WTC11 (cell line): ENCODE measurements at regions not wholly inside any gene's neighbourhood (a gene's known extent, or its start where the extent isn't known, plus 50 kb on each side); places are given as distances from the start of the nearest gene placed in this dataset.

Experiments
- ATAC-seq: fragments of 200-7000 bp; cut with Tn5 transposase; 2 replicates; pipeline ENCODE4 v1.10.0; 2021; ENCODE audit warnings: mild to moderate bottlenecking, moderate library complexity
- CTCF ChIA-PET: fragments of 300-600 bp; sonication (Branson Sonifier 250); formaldehyde crosslinking; loops from one replicate; lab custom pipeline; 2021; ENCODE audit warnings: antibody characterized with exemption; lab: Charles Lee
- POLR2A ChIA-PET: fragments of 350-600 bp; sonication (Branson Sonifier 250); formaldehyde crosslinking; loops from one replicate; lab custom pipeline; 2021; ENCODE audit warnings: antibody characterized with exemption; lab: Charles Lee
- DNase-seq: peaks from one replicate; pipeline ENCODE4 v3.0.0; 2021; ENCODE audit warnings: low spot score
- H3K27ac Mint-ChIP-seq: 2 replicates; pipeline ENCODE4 v1.8.0; 2021; ENCODE audit warnings: mixed read lengths
- H3K27me3 Mint-ChIP-seq: 2 replicates; pipeline ENCODE4 v1.8.0; 2021; ENCODE audit warnings: low read depth, mild to moderate bottlenecking, moderate library complexity, mixed read lengths
- H3K36me3 Mint-ChIP-seq: 2 replicates; pipeline ENCODE4 v1.8.0; 2021; ENCODE audit warnings: mixed read lengths
- H3K4me1 Mint-ChIP-seq: 2 replicates; pipeline ENCODE4 v1.8.0; 2022; ENCODE audit warnings: mixed read lengths
- H3K4me3 Mint-ChIP-seq: 2 replicates; pipeline ENCODE4 v1.8.0; 2021; ENCODE audit warnings: mild to moderate bottlenecking, moderate library complexity, mixed read lengths
- H3K9me3 Mint-ChIP-seq: 2 replicates; pipeline ENCODE4 v1.8.0; 2021; ENCODE audit warnings: mixed read lengths
- ATF1 ChIP-seq: sonication (generic); formaldehyde crosslinking; IDR thresholded peaks from 2 replicates; pipeline ENCODE4 v1.8.1; 2023; ENCODE audit warnings: mild to moderate bottlenecking, moderate library complexity, missing genetic modification reagents
- CREM ChIP-seq: sonication (generic); formaldehyde crosslinking; IDR thresholded peaks from 2 replicates; pipeline ENCODE4 v1.8.1; 2022; ENCODE audit warnings: mild to moderate bottlenecking, missing genetic modification reagents, moderate library complexity
- ETV6 ChIP-seq: sonication (generic); formaldehyde crosslinking; IDR thresholded peaks from 2 replicates; pipeline ENCODE4 v1.8.1; 2022; ENCODE audit warnings: mild to moderate bottlenecking, missing genetic modification reagents
- FOXJ3 ChIP-seq: sonication (generic); formaldehyde crosslinking; IDR thresholded peaks from 2 replicates; pipeline ENCODE4 v1.9.0; 2021; ENCODE audit warnings: missing genetic modification reagents, mild to moderate bottlenecking, borderline replicate concordance
- FOXK1 ChIP-seq: sonication (generic); formaldehyde crosslinking; IDR thresholded peaks from 2 replicates; pipeline ENCODE4 v1.8.0; 2022; ENCODE audit warnings: mild to moderate bottlenecking, moderate library complexity, missing genetic modification reagents
- IRF1 ChIP-seq: sonication (generic); formaldehyde crosslinking; IDR thresholded peaks from 2 replicates; pipeline ENCODE4 v1.8.0; 2023; ENCODE audit warnings: missing genetic modification reagents
- IRF2 ChIP-seq: sonication (generic); formaldehyde crosslinking; IDR thresholded peaks from 2 replicates; pipeline ENCODE4 v1.8.0; 2022; ENCODE audit warnings: low read depth, missing genetic modification reagents, borderline replicate concordance
- JAZF1 ChIP-seq: fragments of 250-450 bp; sonication (Bioruptor Pico); IDR thresholded peaks from 2 replicates; pipeline ENCODE4 v1.9.0; 2021; ENCODE audit warnings: moderate library complexity, mild to moderate bottlenecking, inconsistent platforms
- JUN ChIP-seq: sonication (generic); formaldehyde crosslinking; IDR thresholded peaks from 2 replicates; pipeline ENCODE4 v1.8.0; 2023; ENCODE audit warnings: mild to moderate bottlenecking, missing genetic modification reagents
- NFATC4 ChIP-seq: fragments of 250-450 bp; sonication (Bioruptor Pico); IDR thresholded peaks from 2 replicates; pipeline ENCODE4 v1.9.0; 2021; ENCODE audit warnings: mild to moderate bottlenecking
- NR2C2 ChIP-seq: sonication (generic); formaldehyde crosslinking; IDR thresholded peaks from 2 replicates; pipeline ENCODE4 v1.8.0; 2022; ENCODE audit warnings: mild to moderate bottlenecking, missing genetic modification reagents
- NR3C1 ChIP-seq: sonication (generic); formaldehyde crosslinking; conservative IDR thresholded peaks from 2 replicates; pipeline ENCODE4 v1.8.1; 2023; ENCODE audit warnings: low read depth, mild to moderate bottlenecking, missing genetic modification reagents
- OVOL2 ChIP-seq: fragments of 250-450 bp; sonication (Bioruptor Pico); IDR thresholded peaks from 2 replicates; pipeline ENCODE4 v1.9.0; 2021; ENCODE audit warnings: mild to moderate bottlenecking, borderline replicate concordance
- RELA ChIP-seq: sonication (generic); formaldehyde crosslinking; IDR thresholded peaks from 2 replicates; pipeline ENCODE4 v1.8.1; 2022; ENCODE audit warnings: missing genetic modification reagents, mild to moderate bottlenecking, borderline replicate concordance
- ZBTB21 ChIP-seq: sonication (generic); formaldehyde crosslinking; IDR thresholded peaks from 2 replicates; pipeline ENCODE4 v1.8.1; 2023; ENCODE audit warnings: mild to moderate bottlenecking, missing genetic modification reagents, borderline replicate concordance
- ZNF138 ChIP-seq: sonication (generic); formaldehyde crosslinking; conservative IDR thresholded peaks from 2 replicates; pipeline ENCODE4 v1.8.1; 2022; ENCODE audit warnings: mild to moderate bottlenecking, moderate library complexity, missing genetic modification reagents
- ZNF219 ChIP-seq: sonication (generic); formaldehyde crosslinking; IDR thresholded peaks from 2 replicates; pipeline ENCODE4 v1.8.0; 2023; ENCODE audit warnings: missing genetic modification reagents, mild to moderate bottlenecking, borderline replicate concordance
- ZNF263 ChIP-seq: sonication (generic); formaldehyde crosslinking; IDR thresholded peaks from 2 replicates; pipeline ENCODE4 v1.8.1; 2022; ENCODE audit warnings: low read depth, mild to moderate bottlenecking, moderate library complexity, missing genetic modification reagents
- ZNF416 ChIP-seq: fragments of 250-450 bp; sonication (Bioruptor Pico); IDR thresholded peaks from 2 replicates; pipeline ENCODE4 v1.9.0; 2021; ENCODE audit warnings: mild to moderate bottlenecking, inconsistent platforms
- TF ChIP-seq, protein P1 (sequence below): fragments of 250-450 bp; sonication (Bioruptor Pico); IDR thresholded peaks from 2 replicates; pipeline ENCODE4 v1.9.0; 2021; ENCODE audit warnings: mild to moderate bottlenecking
- TF ChIP-seq, protein P2 (sequence below): fragments of 250-450 bp; sonication (Bioruptor Pico); IDR thresholded peaks from 2 replicates; pipeline ENCODE4 v1.8.0; 2021; ENCODE audit warnings: mild to moderate bottlenecking
- TF ChIP-seq, protein P3 (sequence below): fragments of 250-450 bp; sonication (Bioruptor Pico); conservative IDR thresholded peaks from 2 replicates; pipeline ENCODE4 v1.9.0; 2021; ENCODE audit warnings: mild to moderate bottlenecking
- TF ChIP-seq, protein P4 (sequence below): sonication (generic); formaldehyde crosslinking; IDR thresholded peaks from 2 replicates; pipeline ENCODE4 v1.8.1; 2022; ENCODE audit warnings: low read depth, mild to moderate bottlenecking, moderate library complexity, missing genetic modification reagents, borderline replicate concordance
- TF ChIP-seq, protein P5 (sequence below): sonication (generic); formaldehyde crosslinking; IDR thresholded peaks from 2 replicates; pipeline ENCODE4 v1.8.0; 2022; ENCODE audit warnings: mild to moderate bottlenecking, missing genetic modification reagents
- TF ChIP-seq, protein P6 (sequence below): sonication (generic); formaldehyde crosslinking; IDR thresholded peaks from 2 replicates; pipeline ENCODE4 v1.8.0; 2022; ENCODE audit warnings: mild to moderate bottlenecking, missing genetic modification reagents
- TF ChIP-seq, protein P7 (sequence below): sonication (generic); formaldehyde crosslinking; conservative IDR thresholded peaks from 2 replicates; pipeline ENCODE4 v1.8.1; 2022; ENCODE audit warnings: mild to moderate bottlenecking, missing genetic modification reagents

- TF ChIP-seq ZNF416 (CRISPR knock-in tag) (no peak), FOXJ3 (CRISPR knock-in tag) (no peak), IRF1 (CRISPR knock-in tag) (no peak), JAZF1 (CRISPR knock-in tag) (no peak), OVOL2 (no peak)
- TF ChIP-seq, protein P1, sequence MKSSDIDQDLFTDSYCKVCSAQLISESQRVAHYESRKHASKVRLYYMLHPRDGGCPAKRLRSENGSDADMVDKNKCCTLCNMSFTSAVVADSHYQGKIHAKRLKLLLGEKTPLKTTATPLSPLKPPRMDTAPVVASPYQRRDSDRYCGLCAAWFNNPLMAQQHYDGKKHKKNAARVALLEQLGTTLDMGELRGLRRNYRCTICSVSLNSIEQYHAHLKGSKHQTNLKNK (CRISPR knock-in tag): no peak
Measured at GRCh38 chr5:153157156-153157555, 333.3 kb upstream of the GRIA1 start (continued).

DNA sequence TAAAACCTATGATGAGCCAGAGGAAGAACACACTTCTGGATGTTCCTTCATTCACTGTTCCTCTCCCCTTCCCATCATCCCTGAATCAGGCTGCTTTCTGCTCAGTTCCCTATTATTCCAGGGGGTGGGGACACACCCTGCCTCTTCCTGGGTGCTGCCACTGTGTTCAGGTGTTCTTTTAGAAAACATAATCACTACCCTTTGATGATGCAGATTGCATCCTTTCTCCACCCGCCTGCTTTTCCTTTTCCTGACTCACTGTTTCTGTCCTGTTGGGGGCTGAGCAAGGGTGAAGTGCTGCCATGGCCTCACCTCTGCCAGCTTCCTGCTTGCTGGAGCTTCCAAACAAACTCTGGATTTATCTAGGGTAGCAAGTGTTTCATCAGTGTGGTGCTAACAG lies 331.9 kb upstream of the GRIA1 start:
- Mint-ChIP-seq H3K4me1 (peaks cover 14% of the 10 kb centered on the region), H3K4me3 (no peak overlapping the region), H3K27me3 (no peaks in the 10 kb centered on the region), H3K27ac (no peak overlapping the region), H3K9me3 (peaks cover 3% of the 10 kb centered on the region), H3K36me3 (no peaks in the 10 kb centered on the region)
- ATAC-seq (peak; percentile 60), DNase-seq (no peak)
- TF ChIP-seq, protein P2, sequence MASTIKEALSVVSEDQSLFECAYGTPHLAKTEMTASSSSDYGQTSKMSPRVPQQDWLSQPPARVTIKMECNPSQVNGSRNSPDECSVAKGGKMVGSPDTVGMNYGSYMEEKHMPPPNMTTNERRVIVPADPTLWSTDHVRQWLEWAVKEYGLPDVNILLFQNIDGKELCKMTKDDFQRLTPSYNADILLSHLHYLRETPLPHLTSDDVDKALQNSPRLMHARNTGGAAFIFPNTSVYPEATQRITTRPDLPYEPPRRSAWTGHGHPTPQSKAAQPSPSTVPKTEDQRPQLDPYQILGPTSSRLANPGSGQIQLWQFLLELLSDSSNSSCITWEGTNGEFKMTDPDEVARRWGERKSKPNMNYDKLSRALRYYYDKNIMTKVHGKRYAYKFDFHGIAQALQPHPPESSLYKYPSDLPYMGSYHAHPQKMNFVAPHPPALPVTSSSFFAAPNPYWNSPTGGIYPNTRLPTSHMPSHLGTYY: no peak
- TF ChIP-seq RELA (CRISPR knock-in tag): no peak
- no peak for TF ChIP-seq FOXK1
- TF ChIP-seq NR3C1 (CRISPR knock-in tag): no peak
- no peak for TF ChIP-seq OVOL2
- TF ChIP-seq ZBTB21 (CRISPR knock-in tag): no peak
- no peak for TF ChIP-seq ZNF263 (CRISPR knock-in tag)
- TF ChIP-seq NR2C2: no peak
- ChIA-PET POLR2A (no interaction called here), CTCF (no interaction called here)

DNA sequence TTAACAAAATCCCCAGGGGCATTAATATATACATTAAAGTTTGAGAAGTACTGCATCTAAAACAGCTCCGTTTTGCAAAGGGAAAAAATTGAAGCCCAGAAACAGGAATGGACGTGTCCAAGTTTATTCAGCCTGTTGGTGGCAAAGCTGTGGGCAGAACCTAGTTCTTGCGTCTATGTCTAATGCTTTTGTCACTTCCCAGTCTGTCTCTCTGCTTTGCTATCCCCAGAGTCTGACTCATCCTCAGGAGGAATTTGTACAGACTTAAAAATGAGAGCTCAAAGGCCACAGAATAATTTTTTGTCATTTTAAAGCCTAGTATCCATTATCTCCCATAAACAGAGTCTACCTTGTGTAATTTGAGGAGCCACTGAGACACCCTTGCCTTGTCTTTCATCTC lies 330.9 kb upstream of the GRIA1 start:
- Mint-ChIP-seq H3K4me1 (peaks cover 14% of the 10 kb centered on the region), H3K4me3 (no peak overlapping the region), H3K9me3 (no peaks in the 10 kb centered on the region), H3K27ac (no peak overlapping the region), H3K27me3 (no peaks in the 10 kb centered on the region), H3K36me3 (no peaks in the 10 kb centered on the region)
- DNase-seq: no peak
- POLR2A ChIA-PET: no interaction called here
- no peak for ATAC-seq
- CTCF ChIA-PET: no interaction called here
- no peak for TF ChIP-seq ZBTB21 (CRISPR knock-in tag)
- TF ChIP-seq CREM (CRISPR knock-in tag): no peak
- no peak for TF ChIP-seq ETV6
- TF ChIP-seq, protein P3, sequence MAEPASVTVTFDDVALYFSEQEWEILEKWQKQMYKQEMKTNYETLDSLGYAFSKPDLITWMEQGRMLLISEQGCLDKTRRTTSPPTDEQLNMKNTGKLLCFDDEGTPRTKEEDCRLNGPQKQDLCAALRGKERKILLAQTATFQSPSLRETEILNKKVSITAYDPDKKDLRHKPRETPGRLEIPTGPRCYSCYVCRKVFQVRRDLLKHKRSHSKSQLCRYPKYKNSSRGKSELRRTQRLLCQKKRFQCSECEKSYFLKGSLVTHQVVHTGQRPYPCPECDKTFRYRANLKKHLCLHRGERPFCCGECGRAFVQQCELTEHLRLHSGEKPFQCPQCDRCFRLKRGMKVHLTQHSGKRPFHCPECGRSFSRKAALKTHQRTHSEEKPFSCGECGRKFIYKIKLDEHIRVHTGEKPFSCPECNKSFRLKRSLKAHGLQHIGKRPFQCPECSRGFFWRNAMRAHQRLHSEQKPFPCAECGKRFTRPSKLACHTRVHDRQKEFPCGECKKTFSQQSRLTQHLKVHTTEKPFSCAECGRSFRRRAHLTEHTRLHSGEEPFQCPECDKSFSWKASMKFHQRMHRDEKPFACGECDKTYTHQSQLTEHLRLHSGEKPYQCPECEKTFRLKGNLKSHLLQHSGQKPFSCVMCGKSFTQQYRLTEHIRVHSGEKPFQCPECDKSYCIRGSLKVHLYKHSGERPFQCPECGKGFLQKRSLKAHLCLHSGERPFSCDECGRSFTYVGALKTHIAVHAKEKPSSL (CRISPR knock-in tag): no peak
- no peak for TF ChIP-seq IRF2 (CRISPR knock-in tag)
- TF ChIP-seq ZNF219 (CRISPR knock-in tag): no peak
- no peak for TF ChIP-seq NR3C1 (CRISPR knock-in tag)
- TF ChIP-seq, protein P4, sequence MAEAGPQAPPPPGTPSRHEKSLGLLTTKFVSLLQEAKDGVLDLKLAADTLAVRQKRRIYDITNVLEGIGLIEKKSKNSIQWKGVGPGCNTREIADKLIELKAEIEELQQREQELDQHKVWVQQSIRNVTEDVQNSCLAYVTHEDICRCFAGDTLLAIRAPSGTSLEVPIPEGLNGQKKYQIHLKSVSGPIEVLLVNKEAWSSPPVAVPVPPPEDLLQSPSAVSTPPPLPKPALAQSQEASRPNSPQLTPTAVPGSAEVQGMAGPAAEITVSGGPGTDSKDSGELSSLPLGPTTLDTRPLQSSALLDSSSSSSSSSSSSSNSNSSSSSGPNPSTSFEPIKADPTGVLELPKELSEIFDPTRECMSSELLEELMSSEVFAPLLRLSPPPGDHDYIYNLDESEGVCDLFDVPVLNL (CRISPR knock-in tag): no peak
- TF ChIP-seq ZNF138 (CRISPR knock-in tag): no peak
- TF ChIP-seq ATF1: no peak
- TF ChIP-seq, protein P5, sequence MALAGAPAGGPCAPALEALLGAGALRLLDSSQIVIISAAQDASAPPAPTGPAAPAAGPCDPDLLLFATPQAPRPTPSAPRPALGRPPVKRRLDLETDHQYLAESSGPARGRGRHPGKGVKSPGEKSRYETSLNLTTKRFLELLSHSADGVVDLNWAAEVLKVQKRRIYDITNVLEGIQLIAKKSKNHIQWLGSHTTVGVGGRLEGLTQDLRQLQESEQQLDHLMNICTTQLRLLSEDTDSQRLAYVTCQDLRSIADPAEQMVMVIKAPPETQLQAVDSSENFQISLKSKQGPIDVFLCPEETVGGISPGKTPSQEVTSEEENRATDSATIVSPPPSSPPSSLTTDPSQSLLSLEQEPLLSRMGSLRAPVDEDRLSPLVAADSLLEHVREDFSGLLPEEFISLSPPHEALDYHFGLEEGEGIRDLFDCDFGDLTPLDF (CRISPR knock-in tag): no peak
- TF ChIP-seq, protein P6, sequence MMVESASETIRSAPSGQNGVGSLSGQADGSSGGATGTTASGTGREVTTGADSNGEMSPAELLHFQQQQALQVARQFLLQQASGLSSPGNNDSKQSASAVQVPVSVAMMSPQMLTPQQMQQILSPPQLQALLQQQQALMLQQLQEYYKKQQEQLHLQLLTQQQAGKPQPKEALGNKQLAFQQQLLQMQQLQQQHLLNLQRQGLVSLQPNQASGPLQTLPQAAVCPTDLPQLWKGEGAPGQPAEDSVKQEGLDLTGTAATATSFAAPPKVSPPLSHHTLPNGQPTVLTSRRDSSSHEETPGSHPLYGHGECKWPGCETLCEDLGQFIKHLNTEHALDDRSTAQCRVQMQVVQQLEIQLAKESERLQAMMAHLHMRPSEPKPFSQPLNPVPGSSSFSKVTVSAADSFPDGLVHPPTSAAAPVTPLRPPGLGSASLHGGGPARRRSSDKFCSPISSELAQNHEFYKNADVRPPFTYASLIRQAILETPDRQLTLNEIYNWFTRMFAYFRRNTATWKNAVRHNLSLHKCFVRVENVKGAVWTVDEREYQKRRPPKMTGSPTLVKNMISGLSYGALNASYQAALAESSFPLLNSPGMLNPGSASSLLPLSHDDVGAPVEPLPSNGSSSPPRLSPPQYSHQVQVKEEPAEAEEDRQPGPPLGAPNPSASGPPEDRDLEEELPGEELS (CRISPR knock-in tag): no peak
- no peak for TF ChIP-seq OVOL2
- TF ChIP-seq NFATC4: no peak
- TF ChIP-seq, protein P7, sequence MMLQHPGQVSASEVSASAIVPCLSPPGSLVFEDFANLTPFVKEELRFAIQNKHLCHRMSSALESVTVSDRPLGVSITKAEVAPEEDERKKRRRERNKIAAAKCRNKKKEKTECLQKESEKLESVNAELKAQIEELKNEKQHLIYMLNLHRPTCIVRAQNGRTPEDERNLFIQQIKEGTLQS (CRISPR knock-in tag): no peak
- TF ChIP-seq JUN (CRISPR knock-in tag): no peak
